Heart right ventricle (tissue), 16 donors: ENCODE measurements at regions not wholly inside any gene's neighbourhood (a gene's known extent, or its start where the extent isn't known, plus 50 kb on each side); places are given as distances from the start of the nearest gene placed in this dataset.

ENCODE experiments used
- ATAC-seq, 8 donors: fragments of 200-7000 bp; cut with Tn5 transposase; one replicate each; pipeline ENCODE4 v1.9.1; 2020; ENCODE audit warnings: mild to moderate bottlenecking in 8 of 8, moderate library complexity in 8 of 8, moderate number of reproducible peaks in 1 of 8
- DNase-seq, 2 donors: peaks; one replicate each; pipeline ENCODE4 v3.0.0-alpha.2; 2020
- H3K27ac ChIP-seq, 10 donors: fragments of 200-600 bp; sonication (generic) in 2 of 10; one replicate each; pipeline versions ENCODE4 v1.5.0 to v1.8.0; 2020 to 2022; ENCODE audit warnings: mild to moderate bottlenecking in 3 of 10
- H3K27me3 ChIP-seq, 7 donors: fragments of 200-600 bp; one replicate each; pipeline ENCODE4 v1.8.0; 2021 to 2022; ENCODE audit warnings: mild to moderate bottlenecking in 2 of 7
- H3K36me3 ChIP-seq, 9 donors: fragments of 200-600 bp; sonication (generic) in 1 of 9; one replicate each; pipeline versions ENCODE4 v1.5.0 to v1.8.0; 2020 to 2022; ENCODE audit warnings: mild to moderate bottlenecking in 2 of 9
- H3K4me1 ChIP-seq, 9 donors: fragments of 200-600 bp; sonication (generic) in 1 of 9; one replicate each; pipeline versions ENCODE4 v1.5.0 to v1.8.0; 2020 to 2022; ENCODE audit warnings: mild to moderate bottlenecking in 4 of 9
- H3K4me3 ChIP-seq, 10 donors: fragments of 200-600 bp; sonication (generic) in 2 of 10; one replicate each; pipeline versions ENCODE4 v1.5.0 to v1.8.0; 2020 to 2022; ENCODE audit warnings: mild to moderate bottlenecking in 7 of 10, moderate library complexity in 2 of 10
- H3K9me3 ChIP-seq, 11 donors: fragments of 200-600 bp in 10 of 11; sonication (generic) in 2 of 11; one replicate each; pipeline versions ENCODE4 v1.5.0 to v1.8.0; 2013 to 2022; ENCODE audit warnings: mild to moderate bottlenecking in 2 of 11, control low read depth in 1 of 11, moderate library complexity in 1 of 11
- WGBS, 2 donors: extraction: QIAGEN DNeasy Blood & Tissue Kit; methylation state at CpG; one replicate each; pipeline ENCODE4 v1.1.7; 2013; ENCODE audit warnings: inconsistent platforms in 1 of 2; 5-methylcytosine and 5-hydroxymethylcytosine counted together
- intact Hi-C, 10 donors: fragments of 100-400 bp; cut with DNase I; formaldehyde crosslinking; loops; one replicate each; pipeline versions ENCODE4 v1.11.1 to v1.14.2; 2022
- TF ChIP-seq, protein P1 (sequence below), 9 donors: fragments of 200-600 bp; sonication (generic) in 2 of 9; IDR thresholded peaks; one replicate each; pipeline versions ENCODE4 v1.5.0 to v1.8.0; 2021 to 2022; ENCODE audit warnings: antibody characterized with exemption in 9 of 9, mild to moderate bottlenecking in 5 of 9, moderate library complexity in 1 of 9
- donor health status: Arrhythmogenic right ventricular cardiomyopathy.
- donor health status: ischemic (EF 13 %, LVEDD 7.1; RV severe dilation, severe dysfunction).
- donor health status: healthy with polysubstance abuse.
- donor health status: DM: no; HTN: yes; CAD: no.
- donor health status: DM: no; HTN: no; CAD: no.
- donor health status: ischemic (EF 25% LVEDD 6.9; RV normal size, moderate dysfunction).
- donor health status: ischemic (EF 25% LVEDD 5.7; RV mildly dilated, moderate dysfunction).
- donor health status: healthy.
- donor health status: DM: yes; HTN: yes; CAD: no.
- donor health status: Ischemic cardiomyopathy.
- donor health status: ischemic (EF 35%, LVEDD 5.7; RV mildly dilated, moderate dysfunction).
- donor health status: nonischemic (EF 11% LVEDD 7.7; RV severe dilation, severe dysfunction).
- donor health status: DM: yes; HTN: yes; CAD: no.
- donor health status: PGD.
- donor health status: ischemic (EF 29% LVEDD 5.4; RV normal size, mild dysfunction).
- donor health status: nonischemic (EF 23%, LVEDD 6.1; RV moderate dilation, normal function).

DNA sequence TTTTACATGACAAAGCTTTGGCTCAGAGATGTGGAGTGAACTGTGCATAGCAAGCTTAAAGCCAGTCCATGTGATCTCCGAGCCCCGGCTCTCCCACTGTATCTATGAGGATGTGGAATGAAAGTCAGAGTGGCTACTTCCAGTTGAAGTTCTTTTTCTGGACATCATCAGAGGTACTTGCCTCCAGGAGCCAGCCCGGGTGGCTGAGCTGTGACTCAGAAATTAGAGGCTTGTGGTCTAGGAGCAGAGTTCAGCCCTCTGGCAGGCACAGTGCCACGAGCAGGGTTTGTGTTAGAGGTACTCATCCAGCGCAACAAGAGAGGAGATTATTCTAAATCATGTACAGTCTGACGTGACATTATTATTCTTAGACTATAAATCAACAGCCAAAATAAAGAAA is 322.5 kb downstream of the CDK5RAP2 start:
- WGBS, 2 donors = 82% methylated on average over 6 of the region's 6 CpGs
- no peaks in the 10 kb centered on the region for H3K4me1 ChIP-seq

DNA sequence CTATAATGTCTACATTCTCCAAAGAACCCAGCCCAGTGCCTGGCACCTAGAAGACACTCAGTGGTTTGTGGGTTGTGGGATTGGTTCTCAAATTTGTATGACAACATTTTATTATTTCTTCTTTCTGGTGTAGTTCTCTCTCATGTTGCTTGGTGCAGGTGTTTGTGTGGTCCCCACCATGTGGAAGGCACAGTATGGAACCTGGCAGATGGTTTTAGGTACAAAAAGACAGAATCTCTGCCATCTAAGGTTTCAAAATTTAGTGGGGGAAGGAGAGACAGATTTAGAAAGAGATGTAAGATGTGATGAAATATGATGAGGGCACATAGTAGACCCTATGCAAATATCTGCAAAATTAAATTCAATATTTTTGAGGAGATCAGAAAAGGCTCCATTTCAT is 323.8 kb downstream of the CDK5RAP2 start:
- Histone ChIP-seq H3K4me1 (no peaks in the 10 kb centered on the region), H3K27ac (no peak overlapping the region), H3K4me3 (no peak overlapping the region), H3K36me3 (no peaks in the 10 kb centered on the region), H3K27me3 (peaks cover 0 to 17% (median 5%) of the 10 kb centered on the region in 7 donors), H3K9me3 (peaks cover 0 to 2% (median 0%) of the 10 kb centered on the region in 11 donors)
- intact Hi-C loops = no loop called here
- TF ChIP-seq, protein P1, sequence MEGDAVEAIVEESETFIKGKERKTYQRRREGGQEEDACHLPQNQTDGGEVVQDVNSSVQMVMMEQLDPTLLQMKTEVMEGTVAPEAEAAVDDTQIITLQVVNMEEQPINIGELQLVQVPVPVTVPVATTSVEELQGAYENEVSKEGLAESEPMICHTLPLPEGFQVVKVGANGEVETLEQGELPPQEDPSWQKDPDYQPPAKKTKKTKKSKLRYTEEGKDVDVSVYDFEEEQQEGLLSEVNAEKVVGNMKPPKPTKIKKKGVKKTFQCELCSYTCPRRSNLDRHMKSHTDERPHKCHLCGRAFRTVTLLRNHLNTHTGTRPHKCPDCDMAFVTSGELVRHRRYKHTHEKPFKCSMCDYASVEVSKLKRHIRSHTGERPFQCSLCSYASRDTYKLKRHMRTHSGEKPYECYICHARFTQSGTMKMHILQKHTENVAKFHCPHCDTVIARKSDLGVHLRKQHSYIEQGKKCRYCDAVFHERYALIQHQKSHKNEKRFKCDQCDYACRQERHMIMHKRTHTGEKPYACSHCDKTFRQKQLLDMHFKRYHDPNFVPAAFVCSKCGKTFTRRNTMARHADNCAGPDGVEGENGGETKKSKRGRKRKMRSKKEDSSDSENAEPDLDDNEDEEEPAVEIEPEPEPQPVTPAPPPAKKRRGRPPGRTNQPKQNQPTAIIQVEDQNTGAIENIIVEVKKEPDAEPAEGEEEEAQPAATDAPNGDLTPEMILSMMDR (IDR thresholded peaks at IDR 0.05) = no peak
- DNase-seq (no peak), ATAC-seq (no peak)

More for the DNA sequence above, 322.5 kb downstream of the CDK5RAP2 start:
- DNase-seq = no peak
- TF ChIP-seq, protein P1 (IDR thresholded peaks at IDR 0.05) = no peak
- no peaks in the 10 kb centered on the region for H3K9me3 ChIP-seq
- no peak overlapping the region for H3K4me3 ChIP-seq
- H3K27me3 ChIP-seq = peaks cover 0 to 17% (median 5%) of the 10 kb centered on the region in 7 donors
- ATAC-seq = no peak
- H3K27ac ChIP-seq = no peak overlapping the region
- H3K36me3 ChIP-seq = no peaks in the 10 kb centered on the region
- intact Hi-C loops = no loop called here

DNA sequence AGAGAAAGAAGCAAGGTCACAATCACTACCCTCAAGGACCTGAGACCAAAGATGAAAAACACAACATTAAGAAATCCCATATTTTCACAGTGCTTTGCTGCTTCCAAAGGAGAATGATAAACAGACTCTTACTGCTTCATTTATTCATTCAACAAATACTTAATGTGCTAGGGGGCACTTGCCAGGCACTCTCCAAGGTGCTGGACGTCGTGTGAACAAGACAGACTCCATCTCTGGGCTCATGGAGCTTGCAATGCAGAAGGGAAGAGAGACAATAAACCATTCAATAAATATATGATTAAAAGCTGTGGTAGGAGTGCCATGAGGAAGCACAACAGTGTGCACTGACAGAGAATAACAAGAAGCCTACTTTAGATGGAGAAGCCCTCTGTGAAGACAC is 327.7 kb downstream of the CDK5RAP2 start:
- Histone ChIP-seq H3K4me3 (no peak overlapping the region), H3K9me3 (peaks cover 0 to 9% (median 0%) of the 10 kb centered on the region in 11 donors), H3K4me1 (no peaks in the 10 kb centered on the region), H3K36me3 (no peaks in the 10 kb centered on the region), H3K27ac (no peak overlapping the region), H3K27me3 (peaks cover 0 to 17% (median 5%) of the 10 kb centered on the region in 7 donors)
- DNase-seq (no peak), ATAC-seq (no peak)
- TF ChIP-seq, protein P1 (IDR thresholded peaks at IDR 0.05) = no peak
- intact Hi-C loops = loop anchor here in 1 of 10 donors (2.0 kb wide), 1 partner anchor 65 kb away; no protein-coding TSS in a partner anchor
- WGBS, 2 donors = 17 to 22% methylated on average over 2 of the region's 2 CpGs

DNA sequence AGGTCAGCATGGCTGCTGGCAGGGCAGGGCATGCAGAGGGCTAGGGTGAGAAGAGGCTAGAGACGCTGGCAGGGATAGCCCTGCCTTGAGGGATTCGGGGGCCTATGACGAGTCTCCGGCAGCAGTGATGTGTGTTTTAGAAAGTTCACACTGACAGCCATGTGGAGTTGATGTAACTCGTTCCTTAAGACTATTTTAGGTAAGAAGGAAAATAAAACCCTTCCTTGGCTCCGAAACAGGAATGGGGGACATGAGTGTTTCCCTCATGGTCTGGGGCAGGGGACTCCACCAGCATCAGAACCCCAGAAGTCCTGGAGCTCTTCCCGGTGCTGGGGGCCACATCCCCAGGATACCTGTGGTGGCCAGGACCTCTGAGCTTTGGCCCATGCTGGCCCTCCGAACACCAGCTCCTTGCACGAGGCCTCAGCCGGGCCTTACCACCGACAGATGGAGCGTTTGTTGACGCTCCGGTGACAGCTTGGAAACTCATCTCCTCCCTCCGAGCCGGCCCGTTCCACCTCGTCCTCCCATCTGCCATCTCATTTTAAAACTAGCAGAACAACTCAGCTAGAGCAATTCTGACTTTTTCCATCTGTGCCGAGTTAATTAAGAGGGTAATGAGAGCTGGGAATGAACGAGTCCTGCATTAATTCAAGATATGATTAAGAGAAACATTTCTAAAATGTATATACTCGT is 337.7 kb downstream of the CDK5RAP2 start:
- ATAC-seq = no peak
- intact Hi-C loops = no loop called here
- no peak overlapping the region for H3K27ac ChIP-seq
- no peaks in the 10 kb centered on the region for H3K27me3 ChIP-seq
- DNase-seq = no peak
- H3K9me3 ChIP-seq = no peaks in the 10 kb centered on the region
- H3K4me1 ChIP-seq = no peaks in the 10 kb centered on the region
- TF ChIP-seq, protein P1 (IDR thresholded peaks at IDR 0.05) = no peak
- 73 to 74% methylated on average over 21 of the region's 21 CpGs for WGBS, 2 donors
- no peak overlapping the region for H3K4me3 ChIP-seq
- H3K36me3 ChIP-seq = no peaks in the 10 kb centered on the region
